ENCODE measurements at regions not wholly inside any gene's neighbourhood (a gene's known extent, or its start where the extent isn't known, plus 50 kb on each side); places are given as distances from the start of the nearest gene placed in this dataset.

DNA sequence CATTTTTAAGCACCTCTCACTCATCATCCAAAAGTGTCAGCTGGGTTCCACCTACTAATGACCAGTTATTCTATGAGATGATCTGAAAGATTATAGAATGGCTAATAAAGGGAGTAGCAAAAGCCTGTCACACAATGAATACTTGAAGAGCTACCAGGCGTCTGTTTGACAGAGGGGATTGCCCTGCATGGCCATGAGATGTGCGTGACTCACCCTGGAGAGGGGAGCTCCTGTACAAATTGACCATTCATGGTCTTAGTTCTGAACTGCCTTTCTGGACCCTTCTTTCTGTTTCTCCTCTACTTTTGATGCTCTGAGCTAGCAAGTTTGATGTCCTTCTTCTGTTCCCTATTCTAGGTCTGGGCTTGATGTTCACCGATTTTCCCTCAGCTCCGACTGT is 85.2 kb upstream of the ABCD3 start:
- no peak overlapping the region for H3K4me3 ChIP-seq (ENCODE audit: low read length)
- no peaks in the 10 kb centered on the region for H3K9me3 ChIP-seq (ENCODE audit: low read depth, low read length)
- H3K27me3 ChIP-seq (ENCODE audit: insufficient read depth, low read length), result peaks cover 18% of the 10 kb centered on the region
- H3K4me1 ChIP-seq (ENCODE audit: insufficient read depth, low read length), result no peaks in the 10 kb centered on the region

DNA sequence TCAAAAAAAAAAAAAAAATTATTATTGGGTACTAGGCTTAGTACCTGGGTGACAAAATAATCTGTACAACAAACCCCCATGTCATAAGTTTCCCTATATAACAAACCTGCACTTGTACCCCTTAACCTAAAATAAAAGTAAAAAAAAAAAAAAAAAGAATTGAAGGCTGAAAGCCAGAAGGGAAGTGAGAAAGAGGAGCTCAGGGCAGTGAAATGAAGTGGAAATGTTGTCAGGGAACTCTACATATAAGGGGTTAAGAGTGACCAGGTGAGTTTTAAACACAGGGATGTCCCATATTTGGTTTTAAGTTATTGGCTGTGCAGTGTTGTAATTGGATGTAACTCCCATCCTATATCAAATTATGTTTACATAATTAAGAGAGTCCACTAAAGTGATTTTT is 85.7 kb upstream of the ABCD3 start:
- no peaks in the 10 kb centered on the region for H3K9me3 ChIP-seq (ENCODE audit: low read depth, low read length)
- no peak overlapping the region for H3K4me3 ChIP-seq (ENCODE audit: low read length)
- peaks cover 18% of the 10 kb centered on the region for H3K27me3 ChIP-seq (ENCODE audit: insufficient read depth, low read length)
- H3K4me1 ChIP-seq (ENCODE audit: insufficient read depth, low read length), result no peaks in the 10 kb centered on the region

DNA sequence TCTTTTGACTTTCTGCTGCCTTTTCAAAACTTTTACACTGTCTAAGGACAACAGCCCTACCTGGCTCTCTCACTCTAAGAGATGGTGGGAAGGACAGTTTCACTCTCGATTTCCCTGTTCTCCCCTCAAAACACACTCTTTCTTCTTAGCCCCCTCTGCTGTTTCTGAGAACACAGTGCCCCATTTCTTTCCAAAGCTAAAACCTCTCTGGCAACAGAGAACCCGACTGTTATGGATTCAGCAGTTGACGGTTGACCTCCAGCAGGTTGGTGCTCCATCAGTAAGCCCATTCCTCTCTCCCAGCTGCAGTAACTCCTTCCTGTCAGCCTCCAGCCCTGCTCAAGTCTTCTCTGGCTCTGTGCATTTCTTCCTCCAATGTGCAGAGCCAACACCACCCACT is 88.2 kb upstream of the ABCD3 start:
- H3K27me3 ChIP-seq (ENCODE audit: insufficient read depth, low read length), result peaks cover 22% of the 10 kb centered on the region
- no peaks in the 10 kb centered on the region for H3K9me3 ChIP-seq (ENCODE audit: low read depth, low read length)
- no peaks in the 10 kb centered on the region for H3K4me1 ChIP-seq (ENCODE audit: insufficient read depth, low read length)
- H3K4me3 ChIP-seq (ENCODE audit: low read length), result no peak overlapping the region

DNA sequence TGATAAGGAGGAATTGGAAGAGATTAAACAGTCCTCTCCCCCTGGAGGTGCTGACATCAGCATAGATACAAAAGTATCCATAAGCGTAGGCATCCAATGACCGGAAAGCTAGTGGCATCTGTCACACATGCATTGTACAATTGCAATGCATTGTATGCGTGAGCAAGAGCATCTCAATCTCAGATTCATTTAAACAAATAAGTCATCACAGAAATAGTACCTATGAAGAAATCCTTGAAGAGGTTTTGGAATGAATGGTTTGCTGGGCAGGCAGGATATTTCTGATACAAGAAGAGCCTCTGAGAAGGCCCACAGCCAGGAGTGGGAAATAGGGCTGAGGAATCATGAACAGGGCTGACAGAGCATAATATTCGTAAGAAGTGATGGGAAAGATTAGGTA is 88.9 kb upstream of the ABCD3 start:
- Histone ChIP-seq H3K9me3 (ENCODE audit: low read depth, low read length) (no peaks in the 10 kb centered on the region), H3K27me3 (ENCODE audit: insufficient read depth, low read length) (peaks cover 22% of the 10 kb centered on the region), H3K4me1 (ENCODE audit: insufficient read depth, low read length) (no peaks in the 10 kb centered on the region), H3K4me3 (ENCODE audit: low read length) (no peak overlapping the region)

DNA sequence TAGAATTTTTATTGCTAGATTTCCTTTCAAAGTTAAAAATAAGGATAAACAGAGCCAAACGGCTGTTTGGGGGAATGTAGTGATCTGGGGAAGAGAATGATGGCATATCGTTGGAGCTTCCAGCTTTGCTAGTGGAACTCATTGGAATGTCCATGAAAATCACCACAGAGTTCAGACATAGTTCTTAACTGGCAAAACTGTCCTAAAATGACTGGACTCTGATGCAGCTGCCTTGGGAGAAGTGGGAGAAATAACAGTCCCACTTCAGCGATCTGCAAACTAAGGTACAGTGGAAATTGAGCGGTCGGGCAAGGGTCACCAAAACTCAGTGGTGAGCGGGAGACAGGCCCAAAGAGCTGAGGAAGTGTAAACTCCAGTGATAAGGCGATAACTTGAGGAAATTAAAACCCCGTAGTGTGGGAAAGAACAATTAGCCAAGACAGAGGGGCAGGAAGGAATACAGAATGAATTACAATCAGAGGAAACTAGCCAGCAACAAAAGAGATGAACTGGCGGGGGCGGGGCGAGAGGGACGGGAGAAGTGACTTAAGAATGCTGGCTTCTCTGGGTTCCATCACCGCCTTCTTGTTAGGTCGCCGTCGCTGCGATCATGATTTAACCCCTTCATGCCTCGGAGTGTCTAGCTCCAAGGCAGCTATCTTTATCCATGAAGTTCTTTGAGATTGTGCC is 89.8 kb upstream of the ARHGAP29 start:
- no peaks in the 10 kb centered on the region for H3K9me3 ChIP-seq (ENCODE audit: low read depth, low read length)
- H3K4me1 ChIP-seq (ENCODE audit: insufficient read depth, low read length), result no peaks in the 10 kb centered on the region
- H3K4me3 ChIP-seq (ENCODE audit: low read length), result no peak overlapping the region
- H3K27me3 ChIP-seq (ENCODE audit: insufficient read depth, low read length), result peaks cover 22% of the 10 kb centered on the region

DNA sequence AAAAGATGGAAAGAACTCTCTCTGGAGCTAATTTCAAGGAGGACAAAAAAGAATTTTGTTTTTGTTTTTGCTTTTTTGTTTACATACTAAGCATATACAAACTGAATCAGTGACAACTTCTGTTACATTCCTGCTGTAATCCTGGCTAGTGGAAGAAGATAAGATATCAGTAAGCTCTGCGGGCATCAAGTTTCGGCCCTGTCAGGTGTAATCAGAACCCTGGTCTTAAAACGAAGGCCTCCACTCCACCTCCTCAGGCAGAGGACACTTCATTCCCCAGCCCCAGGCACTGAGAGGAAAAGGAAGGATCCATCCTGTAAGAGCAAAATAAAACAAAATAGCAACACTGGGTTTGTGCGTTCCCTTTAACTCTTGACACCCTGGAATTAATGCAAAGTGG is 88.9 kb upstream of the ARHGAP29 start:
- peaks cover 22% of the 10 kb centered on the region for H3K27me3 ChIP-seq (ENCODE audit: insufficient read depth, low read length)
- H3K4me3 ChIP-seq (ENCODE audit: low read length), result no peak overlapping the region
- no peaks in the 10 kb centered on the region for H3K9me3 ChIP-seq (ENCODE audit: low read depth, low read length)
- no peaks in the 10 kb centered on the region for H3K4me1 ChIP-seq (ENCODE audit: insufficient read depth, low read length)

DNA sequence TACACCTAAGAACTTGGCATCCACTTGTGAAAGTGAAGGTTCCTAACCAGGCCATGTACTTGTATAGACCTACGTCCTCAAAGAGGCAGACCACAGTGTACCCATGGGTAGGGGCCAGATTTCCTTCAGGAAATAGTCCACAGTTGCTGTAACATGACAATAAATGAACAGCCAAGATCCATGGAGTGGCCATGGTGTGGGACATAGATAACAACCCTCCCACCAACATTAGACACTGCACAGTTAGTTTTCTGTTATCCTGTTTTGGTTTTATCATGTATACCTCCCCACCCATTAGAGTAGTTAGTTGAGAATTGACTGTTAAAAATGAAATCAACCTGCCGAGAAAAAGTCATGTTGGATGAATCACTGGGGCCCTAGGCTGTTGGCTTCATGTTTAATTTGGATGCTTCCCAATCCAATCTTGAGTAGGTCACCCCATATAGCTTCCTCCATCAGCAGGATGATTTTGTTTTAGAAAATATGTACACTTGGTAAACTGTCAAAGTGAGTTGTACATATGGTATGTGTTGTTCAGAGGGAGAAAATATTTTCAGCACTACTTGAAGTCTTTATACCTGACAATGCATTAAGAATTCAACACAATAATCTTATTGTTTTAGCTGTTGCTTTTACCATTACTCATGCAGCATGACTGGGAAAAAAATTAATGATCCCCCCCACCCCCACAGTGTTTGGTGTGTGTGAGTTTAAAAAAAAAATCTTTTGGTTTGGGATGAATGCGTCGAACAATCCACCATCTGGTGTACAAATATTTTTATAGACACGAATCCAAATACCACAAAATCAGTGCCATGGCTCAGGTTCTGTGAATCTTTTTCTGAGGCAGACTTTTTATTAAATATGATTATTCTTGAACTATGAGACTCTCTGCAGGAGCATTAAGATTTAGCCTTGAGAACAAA is 88.3 kb upstream of the ARHGAP29 start:
- Histone ChIP-seq H3K9me3 (ENCODE audit: low read depth, low read length) (no peaks in the 10 kb centered on the region), H3K27me3 (ENCODE audit: insufficient read depth, low read length) (peaks cover 20% of the 10 kb centered on the region), H3K4me3 (ENCODE audit: low read length) (no peak overlapping the region), H3K4me1 (ENCODE audit: insufficient read depth, low read length) (no peaks in the 10 kb centered on the region)

DNA sequence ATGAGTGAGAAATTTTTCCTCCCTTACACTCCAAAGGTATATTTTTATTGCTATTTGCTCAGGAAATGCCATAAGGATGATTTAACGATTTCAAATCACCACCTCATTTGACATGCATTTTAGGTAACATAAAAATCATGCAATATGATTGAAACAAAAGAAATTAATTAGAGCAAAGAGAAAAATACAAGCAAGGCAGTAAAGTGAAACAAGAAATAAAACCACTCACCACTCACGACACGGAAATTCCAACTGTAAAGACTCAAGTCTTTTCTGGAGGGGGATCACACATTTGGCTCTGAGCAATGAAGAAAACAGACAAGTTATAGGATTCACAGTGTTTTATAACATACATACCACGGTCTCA is 86.8 kb upstream of the ARHGAP29 start:
- Histone ChIP-seq H3K4me3 (ENCODE audit: low read length) (no peak overlapping the region), H3K9me3 (ENCODE audit: low read depth, low read length) (no peaks in the 10 kb centered on the region), H3K27me3 (ENCODE audit: insufficient read depth, low read length) (peaks cover 16% of the 10 kb centered on the region), H3K4me1 (ENCODE audit: insufficient read depth, low read length) (no peaks in the 10 kb centered on the region)

DNA sequence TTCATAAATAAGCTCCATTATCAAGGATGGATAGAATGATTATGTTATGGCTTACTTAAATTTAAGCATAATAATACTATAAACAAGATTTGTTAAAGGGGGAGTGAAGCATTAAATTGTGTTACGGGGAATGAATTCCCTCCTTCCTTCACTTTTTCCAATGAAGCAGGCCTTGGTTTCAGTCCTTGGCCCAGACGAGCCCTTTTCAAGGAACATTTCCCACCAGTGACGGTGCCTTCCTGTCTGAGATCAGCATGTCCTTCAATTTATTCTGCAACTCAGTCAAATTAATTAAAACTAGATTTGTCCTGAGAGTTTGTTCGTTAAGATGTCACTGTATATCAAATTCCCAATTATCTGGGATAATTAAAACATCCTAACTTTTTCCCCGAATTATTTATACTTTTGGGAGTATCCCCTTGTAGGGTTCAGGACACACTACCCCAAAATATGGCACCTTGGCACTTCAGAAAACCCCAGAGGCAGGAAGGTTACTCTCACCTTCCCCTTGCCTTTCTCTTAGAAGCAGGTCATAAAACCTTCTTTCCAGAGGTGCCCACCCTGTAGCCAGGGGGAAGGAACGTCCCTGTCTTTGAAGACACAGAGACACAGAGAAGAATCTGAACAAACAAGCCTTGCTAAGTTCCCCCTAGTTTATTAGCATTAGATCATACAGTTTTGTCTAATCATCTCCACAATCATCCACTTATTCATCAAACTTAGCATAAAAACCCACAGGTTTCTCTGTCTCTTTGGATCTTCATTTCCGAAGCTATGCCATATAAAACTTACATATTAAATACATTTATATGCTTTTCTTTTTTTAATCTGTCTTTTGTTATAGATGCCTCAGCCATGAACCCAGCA is 86.2 kb upstream of the ARHGAP29 start:
- no peak overlapping the region for H3K4me3 ChIP-seq (ENCODE audit: low read length)
- peaks cover 11% of the 10 kb centered on the region for H3K27me3 ChIP-seq (ENCODE audit: insufficient read depth, low read length)
- H3K4me1 ChIP-seq (ENCODE audit: insufficient read depth, low read length), result no peaks in the 10 kb centered on the region
- H3K9me3 ChIP-seq (ENCODE audit: low read depth, low read length), result no peaks in the 10 kb centered on the region

DNA sequence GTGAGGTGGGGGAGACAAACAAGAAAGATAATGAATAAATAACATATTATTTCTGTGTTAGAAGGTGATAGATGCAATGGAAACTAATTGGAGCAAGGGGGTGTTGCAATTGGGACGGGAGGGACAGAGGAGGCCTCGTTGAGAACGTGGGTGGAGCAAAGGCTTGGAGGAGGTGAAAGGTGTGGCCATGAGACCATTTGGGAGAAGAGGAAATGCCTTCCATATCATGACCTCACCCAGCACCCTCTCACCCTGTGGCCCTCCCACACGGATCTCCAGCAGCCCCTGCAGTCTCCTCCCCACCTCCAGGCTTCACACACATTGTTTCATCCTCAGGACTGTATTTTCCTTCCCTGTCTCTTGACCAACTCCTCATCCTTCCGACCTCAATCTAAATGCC is 85.3 kb upstream of the ARHGAP29 start:
- peaks cover 6% of the 10 kb centered on the region for H3K27me3 ChIP-seq (ENCODE audit: insufficient read depth, low read length)
- H3K4me1 ChIP-seq (ENCODE audit: insufficient read depth, low read length), result no peaks in the 10 kb centered on the region
- H3K4me3 ChIP-seq (ENCODE audit: low read length), result no peak overlapping the region
- no peaks in the 10 kb centered on the region for H3K9me3 ChIP-seq (ENCODE audit: low read depth, low read length)

DNA sequence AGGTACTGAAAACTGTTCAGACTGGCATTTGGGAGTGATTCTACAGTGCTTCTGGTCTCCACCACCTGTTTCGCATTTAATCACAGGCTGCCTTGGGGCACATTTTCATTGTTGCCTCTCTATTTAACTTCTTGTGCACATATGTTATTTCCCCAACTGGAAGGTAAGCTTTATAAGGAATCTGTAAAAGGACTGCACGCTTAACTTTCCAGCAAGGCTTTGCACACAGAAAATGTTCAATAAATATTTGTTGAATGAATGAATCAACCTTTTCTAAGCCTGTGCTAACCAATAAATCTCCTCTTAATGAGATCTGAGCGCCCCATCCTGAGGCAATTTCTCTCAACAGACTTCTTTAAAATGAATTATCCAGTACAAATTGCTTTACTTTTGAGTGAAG is 84.3 kb upstream of the ARHGAP29 start:
- Histone ChIP-seq H3K27me3 (ENCODE audit: insufficient read depth, low read length) (peaks cover 6% of the 10 kb centered on the region), H3K4me1 (ENCODE audit: insufficient read depth, low read length) (no peaks in the 10 kb centered on the region), H3K9me3 (ENCODE audit: low read depth, low read length) (no peaks in the 10 kb centered on the region), H3K4me3 (ENCODE audit: low read length) (no peak overlapping the region)

DNA sequence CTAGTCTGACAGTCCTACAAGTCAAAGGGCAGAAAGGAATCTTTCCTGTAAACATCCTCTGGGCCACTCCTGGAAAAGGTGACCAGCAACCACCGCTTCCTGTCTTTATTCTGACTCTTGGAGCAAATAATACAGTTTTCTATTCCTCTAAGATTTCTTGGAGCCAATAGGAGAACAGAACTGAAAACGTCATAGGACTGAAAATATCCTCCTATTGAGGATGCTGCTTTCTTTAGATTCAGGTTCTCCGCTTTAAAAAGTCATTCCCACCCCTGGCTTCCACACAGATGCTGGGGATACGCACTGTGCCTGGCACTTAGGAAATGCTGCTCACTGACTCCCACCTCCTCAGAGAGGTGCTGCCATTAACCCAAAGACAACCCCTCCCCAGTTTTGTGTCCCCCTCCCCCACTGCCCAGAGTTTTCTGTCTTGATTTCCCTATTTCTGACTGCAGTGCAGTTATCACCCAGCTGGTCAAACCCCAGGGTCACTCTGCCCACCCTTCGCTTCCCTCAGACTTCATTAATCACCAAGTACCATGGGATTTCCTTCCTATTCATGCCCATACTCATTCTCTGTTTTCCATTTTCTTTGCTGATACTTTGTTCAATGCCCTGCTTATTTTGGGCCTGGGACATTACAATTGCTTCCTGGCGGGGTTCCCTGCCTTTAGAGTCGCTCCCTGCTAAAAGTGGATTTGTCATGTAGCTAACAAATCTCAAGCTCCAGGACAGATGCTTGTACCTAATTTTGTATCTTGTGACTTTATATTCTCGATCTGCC is 82.1 kb upstream of the ARHGAP29 start:
- Histone ChIP-seq H3K9me3 (ENCODE audit: low read depth, low read length) (no peaks in the 10 kb centered on the region), H3K27me3 (ENCODE audit: insufficient read depth, low read length) (peaks cover 3% of the 10 kb centered on the region), H3K4me3 (ENCODE audit: low read length) (no peak overlapping the region), H3K4me1 (ENCODE audit: insufficient read depth, low read length) (no peaks in the 10 kb centered on the region)

DNA sequence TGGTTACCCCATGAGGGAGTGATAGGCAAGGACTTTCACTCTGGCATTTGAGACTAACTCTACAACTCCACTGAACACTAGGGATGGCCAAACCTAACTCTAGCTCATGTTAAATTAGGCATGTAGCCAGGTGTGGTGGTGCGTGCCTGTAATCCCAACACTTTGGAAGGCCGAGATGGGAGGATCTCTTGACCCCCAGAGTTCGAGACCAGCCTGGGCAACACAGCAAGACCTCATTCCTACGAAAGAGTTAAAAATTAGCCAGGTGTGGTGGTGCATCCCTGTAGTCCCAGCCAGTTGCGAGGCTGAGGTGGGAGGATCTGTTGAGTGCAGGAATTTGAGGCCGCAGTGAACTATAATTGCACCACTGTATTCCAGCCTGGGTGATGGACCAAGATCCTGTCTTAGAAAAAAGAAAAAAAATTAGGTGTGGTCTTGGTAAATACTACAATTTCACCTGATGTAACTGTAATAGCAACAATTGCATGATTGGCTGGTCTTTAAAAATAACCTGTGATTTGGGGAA is 81.2 kb upstream of the ARHGAP29 start:
- Histone ChIP-seq H3K4me1 (ENCODE audit: insufficient read depth, low read length) (no peaks in the 10 kb centered on the region), H3K4me3 (ENCODE audit: low read length) (no peak overlapping the region)

DNA sequence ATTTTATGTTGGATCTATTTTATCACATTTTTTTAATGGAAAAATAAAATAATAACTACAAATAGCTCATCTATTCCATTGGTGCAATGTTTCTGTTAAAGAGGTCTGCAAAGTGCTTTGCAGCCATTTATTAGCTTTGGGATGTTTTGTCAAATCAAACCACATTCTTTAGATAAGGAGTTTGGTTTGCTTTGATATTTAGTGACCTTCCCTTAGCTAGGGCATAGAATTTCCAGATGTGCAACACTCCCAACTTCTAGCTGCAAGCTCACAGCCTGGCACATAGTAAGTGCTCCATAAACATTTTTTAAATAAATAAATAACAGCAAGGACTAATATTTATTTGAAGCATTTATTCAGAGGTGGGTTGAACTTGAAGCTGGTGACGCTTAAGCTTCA is 80.4 kb upstream of the ARHGAP29 start:
- Histone ChIP-seq H3K4me1 (ENCODE audit: insufficient read depth, low read length) (no peaks in the 10 kb centered on the region), H3K27me3 (ENCODE audit: insufficient read depth, low read length) (peaks cover 3% of the 10 kb centered on the region), H3K4me3 (ENCODE audit: low read length) (no peak overlapping the region), H3K9me3 (ENCODE audit: low read depth, low read length) (no peaks in the 10 kb centered on the region)

More for the DNA sequence above, 81.2 kb upstream of the ARHGAP29 start:
- H3K9me3 ChIP-seq (ENCODE audit: low read depth, low read length), result no peaks in the 10 kb centered on the region
- H3K27me3 ChIP-seq (ENCODE audit: insufficient read depth, low read length), result peaks cover 3% of the 10 kb centered on the region

Measured in mononuclear cell (primary cell).